GM20000 (cell line): ENCODE measurements at regions not wholly inside any gene's neighbourhood (a gene's known extent, or its start where the extent isn't known, plus 50 kb on each side); places are given as distances from the start of the nearest gene placed in this dataset.
"Not testable (repeated sequence)": the region's sequence is repeated elsewhere in the genome, so short reads cannot be mapped to it uniquely, and the experiment has no call there.

ENCODE experiments used
- DNase-seq: peaks from one replicate; pipeline ENCODE4 v3.0.0; 2012; ENCODE audit warnings: low spot score
- TF ChIP-seq, protein P1 (sequence below): IDR thresholded peaks from 2 replicates; pipeline ENCODE4 v1.5.1; 2012; ENCODE audit warnings: mild to moderate bottlenecking, control low read depth; ENCODE audit errors: extremely low read depth, missing control alignments

DNA sequence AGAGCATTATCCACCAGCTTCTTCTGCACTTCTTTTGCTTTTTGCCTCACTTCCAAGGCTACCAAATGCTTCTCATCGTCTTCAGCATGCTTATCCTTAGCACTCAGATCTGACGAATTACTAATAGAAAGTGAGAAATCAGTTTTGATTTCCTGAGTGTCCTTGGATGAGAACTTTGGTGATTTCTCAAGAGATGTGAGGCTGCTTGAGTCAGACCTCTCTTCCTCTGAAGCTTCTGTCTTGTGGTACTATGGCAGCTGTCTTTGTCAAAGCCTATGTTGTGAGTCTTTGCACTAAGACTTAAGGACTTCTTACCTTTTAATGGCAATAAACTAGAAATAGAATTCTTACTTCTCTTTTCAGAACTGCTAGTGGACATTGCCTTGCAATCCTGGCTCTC lies 169.9 kb downstream of the CPE start:
- DNase-seq = no peak
- TF ChIP-seq, protein P1, sequence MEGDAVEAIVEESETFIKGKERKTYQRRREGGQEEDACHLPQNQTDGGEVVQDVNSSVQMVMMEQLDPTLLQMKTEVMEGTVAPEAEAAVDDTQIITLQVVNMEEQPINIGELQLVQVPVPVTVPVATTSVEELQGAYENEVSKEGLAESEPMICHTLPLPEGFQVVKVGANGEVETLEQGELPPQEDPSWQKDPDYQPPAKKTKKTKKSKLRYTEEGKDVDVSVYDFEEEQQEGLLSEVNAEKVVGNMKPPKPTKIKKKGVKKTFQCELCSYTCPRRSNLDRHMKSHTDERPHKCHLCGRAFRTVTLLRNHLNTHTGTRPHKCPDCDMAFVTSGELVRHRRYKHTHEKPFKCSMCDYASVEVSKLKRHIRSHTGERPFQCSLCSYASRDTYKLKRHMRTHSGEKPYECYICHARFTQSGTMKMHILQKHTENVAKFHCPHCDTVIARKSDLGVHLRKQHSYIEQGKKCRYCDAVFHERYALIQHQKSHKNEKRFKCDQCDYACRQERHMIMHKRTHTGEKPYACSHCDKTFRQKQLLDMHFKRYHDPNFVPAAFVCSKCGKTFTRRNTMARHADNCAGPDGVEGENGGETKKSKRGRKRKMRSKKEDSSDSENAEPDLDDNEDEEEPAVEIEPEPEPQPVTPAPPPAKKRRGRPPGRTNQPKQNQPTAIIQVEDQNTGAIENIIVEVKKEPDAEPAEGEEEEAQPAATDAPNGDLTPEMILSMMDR = no peak

DNA sequence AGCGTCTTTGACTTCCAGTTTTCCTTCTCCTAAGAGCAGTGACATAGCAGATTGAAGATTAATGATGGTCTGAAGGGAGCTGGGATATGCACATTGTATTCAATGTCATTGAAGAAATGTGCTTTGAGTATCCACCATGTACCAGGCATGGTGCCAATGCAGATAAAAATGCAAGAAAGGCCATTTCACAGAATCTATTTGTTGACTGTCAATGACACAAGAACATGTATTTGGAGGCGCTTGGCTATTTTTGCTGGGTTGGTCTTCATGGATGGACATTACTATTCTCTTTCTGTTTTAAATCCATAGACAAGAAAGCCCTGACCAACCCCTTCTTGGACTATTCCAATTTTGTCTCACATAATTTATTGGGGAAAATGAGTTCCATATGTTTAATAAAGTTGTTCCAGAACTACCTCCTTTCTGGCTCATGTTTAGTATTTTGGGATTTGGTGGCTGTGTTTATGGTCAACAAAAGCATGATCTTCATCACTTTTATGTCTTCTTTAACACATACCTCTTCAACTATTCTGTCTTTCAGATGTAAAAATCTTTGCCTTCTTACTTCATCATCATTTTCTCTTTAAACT lies 174.5 kb downstream of the CPE start:
- TF ChIP-seq, protein P1 = no peak
- no peak for DNase-seq

DNA sequence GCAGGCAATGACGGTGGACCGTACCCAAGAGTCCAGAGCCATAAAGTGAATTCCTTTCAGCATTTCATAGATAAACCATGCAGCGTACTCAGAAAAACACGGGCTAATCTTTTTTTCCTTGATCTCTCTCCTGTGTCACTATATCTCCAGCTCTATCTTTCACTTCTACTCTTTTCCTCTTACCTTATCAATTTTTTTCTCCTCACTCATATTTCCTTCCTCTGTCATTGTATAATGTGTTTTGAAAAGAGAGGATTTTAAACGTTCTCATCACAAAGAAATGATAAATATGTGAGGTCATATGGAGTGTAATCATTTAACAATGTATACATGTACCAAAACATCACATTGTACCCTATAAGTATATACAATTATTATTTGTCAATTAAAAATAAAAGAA lies 176.5 kb downstream of the CPE start:
- TF ChIP-seq, protein P1 = no peak
- DNase-seq = no peak

DNA sequence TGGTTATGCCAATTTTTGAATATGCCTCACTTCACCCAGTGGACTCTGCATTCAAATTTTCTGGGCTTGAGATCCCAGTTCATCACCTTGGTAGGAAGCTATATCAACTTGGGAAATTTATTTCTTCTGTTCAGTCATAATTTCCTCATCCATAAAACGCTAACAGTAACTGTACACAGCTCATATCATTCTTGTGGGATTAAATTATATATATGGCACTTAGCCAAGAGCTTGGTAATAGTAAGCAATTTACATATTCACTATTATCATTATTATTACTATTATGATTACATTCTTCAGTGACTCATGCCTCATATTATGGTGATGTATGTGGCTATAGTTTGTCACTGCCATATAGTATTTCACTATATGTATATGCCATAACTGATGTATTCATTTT lies 177.6 kb downstream of the CPE start:
- TF ChIP-seq, protein P1 = no peak
- no peak for DNase-seq

DNA sequence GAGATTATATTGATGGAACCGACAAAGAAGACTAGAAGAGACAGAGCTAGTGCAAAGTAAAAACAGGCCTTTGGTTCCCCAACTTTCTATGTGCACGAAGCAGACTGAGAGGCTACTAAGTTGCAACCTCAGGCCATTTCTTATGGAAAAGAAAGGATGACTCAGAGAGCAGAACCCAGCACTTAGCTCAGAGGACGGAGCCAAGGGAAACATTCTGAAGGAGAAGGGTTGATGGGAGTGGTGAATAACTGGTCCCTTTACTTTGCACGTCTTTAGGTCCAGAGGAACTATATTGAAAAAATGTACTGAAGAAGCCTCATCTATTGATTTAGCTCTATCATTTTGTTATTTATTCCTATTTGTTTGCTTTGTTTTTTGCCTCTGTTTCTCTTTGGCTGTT lies 182.1 kb downstream of the CPE start:
- DNase-seq = no peak
- TF ChIP-seq, protein P1 = no peak

DNA sequence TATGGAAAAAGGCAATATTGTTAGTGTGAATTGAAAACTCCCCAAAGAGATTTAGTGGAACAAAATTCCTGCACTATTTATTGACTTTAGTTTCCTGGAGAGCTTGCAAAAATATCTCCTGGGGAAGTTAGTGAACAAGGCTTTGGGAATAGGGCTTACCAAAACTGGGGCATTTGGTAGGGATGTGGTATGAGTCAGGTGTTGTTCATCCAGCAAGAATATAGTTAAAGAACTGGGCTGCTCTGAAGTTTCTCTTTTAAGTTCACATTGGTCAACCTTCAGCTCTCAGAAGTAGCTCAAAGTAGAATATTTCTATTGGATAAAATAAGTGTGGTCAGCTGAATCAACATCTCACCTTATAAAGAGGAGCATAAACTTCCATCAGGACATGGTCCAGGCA lies 185.0 kb downstream of the CPE start:
- DNase-seq = no peak
- TF ChIP-seq, protein P1 = no peak

DNA sequence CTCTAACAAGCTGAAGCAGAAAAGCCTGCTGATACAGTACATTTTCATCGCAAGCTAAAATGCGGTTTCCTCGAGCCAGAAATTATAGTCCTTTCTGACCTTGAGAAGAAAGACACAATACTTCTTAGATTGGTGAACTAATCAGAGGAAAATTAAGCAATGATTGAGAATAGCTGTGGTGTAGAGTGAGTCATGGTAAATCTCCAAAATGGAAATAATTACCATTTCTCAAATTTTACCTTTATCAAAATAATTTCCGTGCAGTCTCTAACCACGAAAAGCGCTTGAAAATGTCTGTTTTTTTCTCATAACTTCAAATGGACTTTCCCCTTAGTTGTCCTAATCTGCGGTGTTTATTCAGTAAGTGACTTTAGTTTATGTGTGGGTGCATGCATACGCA lies 190.2 kb downstream of the CPE start:
- TF ChIP-seq, protein P1 = no peak
- DNase-seq = no peak

DNA sequence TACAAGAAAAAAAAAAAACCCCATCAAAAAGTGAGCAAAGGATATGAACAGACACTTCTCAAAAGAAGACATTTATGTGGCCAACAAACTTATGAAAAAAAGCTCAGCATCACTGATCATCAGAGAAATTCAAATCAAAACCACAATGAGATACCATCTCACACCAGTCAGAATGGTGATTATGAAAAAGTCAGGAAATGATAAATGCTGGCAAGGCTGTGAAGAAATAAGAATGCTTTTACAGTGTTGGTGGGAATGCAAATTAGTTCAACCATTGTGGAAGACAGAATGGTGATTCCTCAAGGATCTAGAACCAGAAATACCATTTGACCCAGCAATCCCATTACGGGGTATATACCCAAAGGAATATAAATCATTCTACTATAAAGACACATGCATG lies 192.7 kb downstream of the CPE start:
- not testable (repeated sequence) for DNase-seq
